ENCODE measurements at regions not wholly inside any gene's neighbourhood (a gene's known extent, or its start where the extent isn't known, plus 50 kb on each side); places are given as distances from the start of the nearest gene placed in this dataset.

DNA sequence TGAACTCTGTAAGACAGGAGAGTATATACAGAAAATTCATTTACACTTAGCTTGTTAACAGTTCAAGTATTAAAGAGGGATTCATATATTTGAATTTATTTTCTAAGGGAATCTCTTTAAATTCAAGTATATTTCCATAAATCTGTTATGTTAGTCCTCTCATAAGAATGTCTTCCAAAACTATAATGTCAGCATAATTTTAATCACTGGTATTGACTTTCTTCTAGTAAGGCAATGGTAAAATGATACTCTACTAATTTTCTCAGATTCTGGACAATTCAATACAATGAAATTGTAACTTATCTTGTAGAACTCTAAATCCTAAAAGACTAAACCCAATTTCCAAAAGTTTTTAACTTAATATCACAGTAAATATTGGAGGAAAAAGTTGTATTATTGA, 66.3 kb upstream of the EPHA6 start:
- Histone ChIP-seq H3K79me2 (ENCODE audit: insufficient read depth, low read length) (no peaks in the 10 kb centered on the region), H3K27ac (ENCODE audit: low read depth, low read length) (no peak overlapping the region), H3K4me2 (ENCODE audit: insufficient read depth, low read length) (no peak overlapping the region), H3K4me3 (ENCODE audit: insufficient read depth, low read length) (no peak overlapping the region), H3K36me3 (ENCODE audit: insufficient read depth, low read length) (no peaks in the 10 kb centered on the region), H3K4me1 (ENCODE audit: insufficient read depth, low read length) (no peaks in the 10 kb centered on the region), H4K20me1 (ENCODE audit: insufficient read depth, low read length) (no peaks in the 10 kb centered on the region), H2AFZ (ENCODE audit: low read length) (no peak overlapping the region), H3K27me3 (ENCODE audit: insufficient read depth, low read length) (no peaks in the 10 kb centered on the region), H3K9me3 (ENCODE audit: low read depth, low read length) (peaks cover 5% of the 10 kb centered on the region)
- DNase-seq (ENCODE audit: insufficient read length, low spot score, missing footprints) = no peak
- TF ChIP-seq, protein P1, sequence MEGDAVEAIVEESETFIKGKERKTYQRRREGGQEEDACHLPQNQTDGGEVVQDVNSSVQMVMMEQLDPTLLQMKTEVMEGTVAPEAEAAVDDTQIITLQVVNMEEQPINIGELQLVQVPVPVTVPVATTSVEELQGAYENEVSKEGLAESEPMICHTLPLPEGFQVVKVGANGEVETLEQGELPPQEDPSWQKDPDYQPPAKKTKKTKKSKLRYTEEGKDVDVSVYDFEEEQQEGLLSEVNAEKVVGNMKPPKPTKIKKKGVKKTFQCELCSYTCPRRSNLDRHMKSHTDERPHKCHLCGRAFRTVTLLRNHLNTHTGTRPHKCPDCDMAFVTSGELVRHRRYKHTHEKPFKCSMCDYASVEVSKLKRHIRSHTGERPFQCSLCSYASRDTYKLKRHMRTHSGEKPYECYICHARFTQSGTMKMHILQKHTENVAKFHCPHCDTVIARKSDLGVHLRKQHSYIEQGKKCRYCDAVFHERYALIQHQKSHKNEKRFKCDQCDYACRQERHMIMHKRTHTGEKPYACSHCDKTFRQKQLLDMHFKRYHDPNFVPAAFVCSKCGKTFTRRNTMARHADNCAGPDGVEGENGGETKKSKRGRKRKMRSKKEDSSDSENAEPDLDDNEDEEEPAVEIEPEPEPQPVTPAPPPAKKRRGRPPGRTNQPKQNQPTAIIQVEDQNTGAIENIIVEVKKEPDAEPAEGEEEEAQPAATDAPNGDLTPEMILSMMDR (IDR thresholded peaks at IDR 0.05; ENCODE audit: extremely low read depth, low read depth, low read length) = no peak

DNA sequence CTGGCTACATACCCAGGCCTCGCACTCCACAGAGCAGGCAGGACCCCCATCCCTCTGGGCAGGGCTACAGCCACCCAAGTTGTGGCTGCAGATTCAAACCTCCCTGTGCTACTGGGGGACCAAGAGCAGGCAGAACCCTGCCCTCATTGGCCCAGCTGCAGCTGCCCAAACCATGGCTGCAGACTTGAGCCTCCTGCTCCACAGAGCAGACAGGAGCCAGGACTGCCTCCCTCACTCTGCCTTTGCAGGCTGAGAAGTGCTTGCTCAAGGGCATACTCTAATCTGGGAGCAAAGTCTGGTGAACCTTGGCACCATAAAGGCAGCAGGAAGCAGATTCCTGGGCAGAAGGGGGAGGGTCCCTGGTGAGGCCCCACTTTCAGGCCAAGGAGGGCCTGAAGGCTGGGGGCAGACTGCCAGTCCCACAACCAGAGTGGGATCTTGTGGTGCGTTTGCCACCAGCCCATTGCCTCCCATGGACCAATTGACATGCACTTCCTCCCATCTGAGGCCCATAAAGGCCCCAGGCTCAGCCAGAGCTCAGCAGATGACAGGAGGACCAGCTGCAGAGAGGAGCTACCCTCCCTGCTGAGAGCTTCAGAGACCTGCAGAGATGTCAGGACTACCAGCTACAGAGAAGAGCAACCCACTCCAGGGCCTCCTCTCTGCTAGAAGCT, 64.2 kb upstream of the EPHA6 start:
- Histone ChIP-seq H3K4me1 (ENCODE audit: insufficient read depth, low read length) (no peaks in the 10 kb centered on the region), H3K36me3 (ENCODE audit: insufficient read depth, low read length) (no peaks in the 10 kb centered on the region), H3K79me2 (ENCODE audit: insufficient read depth, low read length) (no peaks in the 10 kb centered on the region), H2AFZ (ENCODE audit: low read length) (no peak overlapping the region), H3K27ac (ENCODE audit: low read depth, low read length) (no peak overlapping the region), H3K9me3 (ENCODE audit: low read depth, low read length) (peaks cover 7% of the 10 kb centered on the region), H4K20me1 (ENCODE audit: insufficient read depth, low read length) (no peaks in the 10 kb centered on the region), H3K4me2 (ENCODE audit: insufficient read depth, low read length) (no peak overlapping the region), H3K4me3 (ENCODE audit: insufficient read depth, low read length) (no peak overlapping the region), H3K27me3 (ENCODE audit: insufficient read depth, low read length) (no peaks in the 10 kb centered on the region)
- TF ChIP-seq, protein P1 (IDR thresholded peaks at IDR 0.05; ENCODE audit: extremely low read depth, low read depth, low read length) = no peak
- DNase-seq (ENCODE audit: insufficient read length, low spot score, missing footprints) = peak; percentile 1

DNA sequence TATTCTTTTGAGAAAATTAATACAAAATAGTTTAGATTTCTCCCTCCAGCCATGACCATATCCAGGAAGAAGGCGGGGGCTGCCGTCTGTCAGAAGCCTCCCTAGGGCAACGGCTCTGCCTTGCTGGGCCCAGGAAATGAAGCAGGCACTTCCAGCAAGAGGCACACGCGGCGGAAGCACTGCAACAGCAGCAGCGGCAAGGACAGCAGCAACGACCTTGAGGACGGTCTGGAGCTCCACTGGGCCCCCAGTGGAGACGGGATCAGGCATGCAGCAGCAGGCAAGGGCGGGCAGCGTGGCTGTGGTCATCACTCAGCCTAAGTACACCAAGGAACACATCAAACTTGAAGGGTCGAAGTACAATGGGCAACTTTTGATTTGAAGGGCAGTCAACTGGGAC, 61.3 kb upstream of the EPHA6 start:
- H3K36me3 ChIP-seq (ENCODE audit: insufficient read depth, low read length) = no peaks in the 10 kb centered on the region
- no peak overlapping the region for H3K4me2 ChIP-seq (ENCODE audit: insufficient read depth, low read length)
- H3K9me3 ChIP-seq (ENCODE audit: low read depth, low read length) = peaks cover 7% of the 10 kb centered on the region
- H3K79me2 ChIP-seq (ENCODE audit: insufficient read depth, low read length) = no peaks in the 10 kb centered on the region
- H3K27me3 ChIP-seq (ENCODE audit: insufficient read depth, low read length) = no peaks in the 10 kb centered on the region
- DNase-seq (ENCODE audit: insufficient read length, low spot score, missing footprints) = no peak
- H3K4me3 ChIP-seq (ENCODE audit: insufficient read depth, low read length) = no peak overlapping the region
- TF ChIP-seq, protein P1 (IDR thresholded peaks at IDR 0.05; ENCODE audit: extremely low read depth, low read depth, low read length) = no peak
- no peaks in the 10 kb centered on the region for H3K4me1 ChIP-seq (ENCODE audit: insufficient read depth, low read length)
- H4K20me1 ChIP-seq (ENCODE audit: insufficient read depth, low read length) = no peaks in the 10 kb centered on the region
- no peak overlapping the region for H2AFZ ChIP-seq (ENCODE audit: low read length)
- no peak overlapping the region for H3K27ac ChIP-seq (ENCODE audit: low read depth, low read length)

DNA sequence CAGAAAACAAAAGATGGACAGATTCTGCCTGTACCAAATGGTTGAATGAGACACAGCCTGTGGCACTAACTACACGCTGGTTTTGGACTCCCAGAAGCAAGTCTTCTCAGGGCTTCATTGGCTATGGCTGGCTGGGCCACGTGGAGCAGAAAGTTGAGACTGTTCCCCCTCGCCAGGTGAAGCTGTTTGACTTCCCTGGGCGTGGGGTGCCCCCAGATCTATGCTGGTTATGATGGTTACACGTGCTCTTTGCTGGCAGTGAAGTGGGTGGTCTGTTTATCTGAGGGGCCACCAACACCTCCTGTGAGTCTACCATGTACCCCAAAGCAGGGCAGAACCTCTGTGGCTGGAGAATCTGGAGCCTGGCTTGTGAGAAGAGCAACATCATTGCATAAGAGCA, 60.3 kb upstream of the EPHA6 start:
- H3K4me2 ChIP-seq (ENCODE audit: insufficient read depth, low read length) = no peak overlapping the region
- H2AFZ ChIP-seq (ENCODE audit: low read length) = no peak overlapping the region
- H4K20me1 ChIP-seq (ENCODE audit: insufficient read depth, low read length) = no peaks in the 10 kb centered on the region
- H3K4me1 ChIP-seq (ENCODE audit: insufficient read depth, low read length) = no peaks in the 10 kb centered on the region
- TF ChIP-seq, protein P1 (IDR thresholded peaks at IDR 0.05; ENCODE audit: extremely low read depth, low read depth, low read length) = no peak
- no peak overlapping the region for H3K27ac ChIP-seq (ENCODE audit: low read depth, low read length)
- peaks cover 7% of the 10 kb centered on the region for H3K9me3 ChIP-seq (ENCODE audit: low read depth, low read length)
- DNase-seq (ENCODE audit: insufficient read length, low spot score, missing footprints) = no peak
- H3K4me3 ChIP-seq (ENCODE audit: insufficient read depth, low read length) = no peak overlapping the region
- no peaks in the 10 kb centered on the region for H3K36me3 ChIP-seq (ENCODE audit: insufficient read depth, low read length)
- H3K27me3 ChIP-seq (ENCODE audit: insufficient read depth, low read length) = no peaks in the 10 kb centered on the region
- no peaks in the 10 kb centered on the region for H3K79me2 ChIP-seq (ENCODE audit: insufficient read depth, low read length)

Data from osteoblast (primary cell).